Trophoblast cell (in vitro differentiated cells and primary cell): ENCODE measurements at regions not wholly inside any gene's neighbourhood (a gene's known extent, or its start where the extent isn't known, plus 50 kb on each side); places are given as distances from the start of the nearest gene placed in this dataset.

Experiments
- DNase-seq, 2 donors: peaks; one replicate each; pipeline ENCODE4 v3.0.0-alpha.2; 2016
- H2AFZ ChIP-seq: 2 replicates; pipeline ENCODE4 v1.6.1; 2013; ENCODE audit warnings: low read length, moderate library complexity, mild to moderate bottlenecking; ENCODE audit not compliant: insufficient read depth, poor library complexity
- H2AK5ac ChIP-seq: 2 replicates; pipeline ENCODE4 v1.6.1; 2013; ENCODE audit warnings: mild to moderate bottlenecking, low read length
- H2BK120ac ChIP-seq: 2 replicates; pipeline ENCODE4 v1.6.1; 2013; ENCODE audit warnings: low read length, mild to moderate bottlenecking, moderate library complexity; ENCODE audit not compliant: insufficient read depth, poor library complexity
- H2BK12ac ChIP-seq: 2 replicates; pipeline ENCODE4 v1.6.1; 2013; ENCODE audit warnings: mild to moderate bottlenecking, low read length, moderate library complexity
- H2BK5ac ChIP-seq: 2 replicates; pipeline ENCODE4 v1.6.1; 2013; ENCODE audit warnings: low read length, low read depth, moderate library complexity, mild to moderate bottlenecking; ENCODE audit not compliant: poor library complexity
- H3K14ac ChIP-seq: 2 replicates; pipeline ENCODE4 v1.6.1; 2013; ENCODE audit warnings: mild to moderate bottlenecking, low read length
- H3K18ac ChIP-seq: 2 replicates; pipeline ENCODE4 v1.6.1; 2013; ENCODE audit warnings: mild to moderate bottlenecking, low read length
- H3K23ac ChIP-seq: 2 replicates; pipeline ENCODE4 v1.6.1; 2013; ENCODE audit warnings: low read length
- H3K27ac ChIP-seq: 2 replicates; pipeline ENCODE4 v1.5.1; 2013; ENCODE audit warnings: low read depth, mild to moderate bottlenecking, inconsistent platforms, low read length, moderate library complexity
- H3K27me3 ChIP-seq: 2 replicates; pipeline ENCODE4 v1.6.1; 2013; ENCODE audit warnings: inconsistent platforms, mild to moderate bottlenecking, low read length, moderate library complexity; ENCODE audit not compliant: insufficient read depth
- H3K36me3 ChIP-seq, 2 experiments: 1 replicate in 1 of 2; 2 replicates in 1 of 2; pipeline ENCODE4 v1.6.1; 2013; ENCODE audit warnings: low read length in 2 of 2, mild to moderate bottlenecking in 2 of 2, moderate library complexity in 1 of 2; ENCODE audit not compliant: insufficient read depth in 2 of 2, control insufficient read depth in 1 of 2
- H3K4ac ChIP-seq: 2 replicates; pipeline ENCODE4 v1.6.1; 2013; ENCODE audit warnings: low read depth, mild to moderate bottlenecking, low read length, moderate library complexity
- H3K4me1 ChIP-seq, 2 experiments: 1 replicate in 1 of 2; 2 replicates in 1 of 2; pipeline ENCODE4 v1.6.1; 2013; ENCODE audit warnings: low read length in 2 of 2, mild to moderate bottlenecking in 2 of 2, moderate library complexity in 1 of 2; ENCODE audit not compliant: insufficient read depth in 2 of 2, control insufficient read depth in 1 of 2
- H3K4me2 ChIP-seq: 2 replicates; pipeline ENCODE4 v1.6.1; 2013; ENCODE audit warnings: inconsistent platforms, mild to moderate bottlenecking, low read length, moderate library complexity
- H3K4me3 ChIP-seq: 2 replicates; pipeline ENCODE4 v1.5.1; 2013; ENCODE audit warnings: mild to moderate bottlenecking, low read depth, low read length, inconsistent platforms
- H3K79me1 ChIP-seq: one replicate; pipeline ENCODE4 v1.6.1; 2013; ENCODE audit warnings: low read length
- H3K79me2 ChIP-seq: 2 replicates; pipeline ENCODE4 v1.6.1; 2013; ENCODE audit warnings: low read length, mild to moderate bottlenecking; ENCODE audit not compliant: control insufficient read depth, insufficient read depth, poor library complexity
- H3K9ac ChIP-seq: 2 replicates; pipeline ENCODE4 v1.6.1; 2013; ENCODE audit warnings: mild to moderate bottlenecking, low read length
- H3K9me3 ChIP-seq: 2 replicates; pipeline ENCODE4 v1.6.1; 2013; ENCODE audit warnings: low read depth, mild to moderate bottlenecking, control low read depth, inconsistent platforms, low read length; ENCODE audit not compliant: insufficient read depth
- H4K12ac ChIP-seq: 2 replicates; pipeline ENCODE4 v1.6.1; 2013; ENCODE audit warnings: low read depth, mild to moderate bottlenecking, low read length, moderate library complexity
- H4K8ac ChIP-seq: 2 replicates; pipeline ENCODE4 v1.6.1; 2013; ENCODE audit warnings: low read depth, mild to moderate bottlenecking, low read length, moderate library complexity
- H4K91ac ChIP-seq: one replicate; pipeline ENCODE4 v1.6.1; 2013; ENCODE audit warnings: low read depth, mild to moderate bottlenecking, low read length, moderate library complexity
- WGBS: extraction: QIAGEN DNeasy Blood & Tissue Kit; methylation state at CpG from one replicate; pipeline ENCODE4 v1.1.7; 2013; ENCODE audit warnings: missing lambda C conversion rate; ENCODE audit not compliant: insufficient read length, insufficient coverage; ENCODE audit errors: extremely low coverage; 5-methylcytosine and 5-hydroxymethylcytosine counted together

- H3K9me3 ChIP-seq: no peaks in the 10 kb centered on the region
- H3K36me3 ChIP-seq: no peaks in the 10 kb centered on the region
- no peak overlapping the region for H2BK5ac ChIP-seq
- no peak overlapping the region for H2BK120ac ChIP-seq
- H3K14ac ChIP-seq: no peak overlapping the region
- no peak overlapping the region for H3K18ac ChIP-seq
- no peak overlapping the region for H3K4me3 ChIP-seq
- H3K79me1 ChIP-seq: no peaks in the 10 kb centered on the region
- H3K27ac ChIP-seq: no peak overlapping the region
- no peak overlapping the region for H2AFZ ChIP-seq
- WGBS: no CpG with 5 or more reads among the region's 5 CpGs
- H3K27me3 ChIP-seq: no peaks in the 10 kb centered on the region
- H4K12ac ChIP-seq: no peak overlapping the region
- no peak for DNase-seq
- H3K9ac ChIP-seq: no peak overlapping the region
- H3K23ac ChIP-seq: no peak overlapping the region
- H3K4ac ChIP-seq: no peak overlapping the region
- H2BK12ac ChIP-seq: no peak overlapping the region
- H4K8ac ChIP-seq: no peak overlapping the region
- no peaks in the 10 kb centered on the region for H3K79me2 ChIP-seq
- H4K91ac ChIP-seq: no peak overlapping the region
- no peaks in the 10 kb centered on the region for H3K4me1 ChIP-seq
- no peak overlapping the region for H2AK5ac ChIP-seq
- no peak overlapping the region for H3K4me2 ChIP-seq
Measured at GRCh38 chr3:173255555-173255954, 114.5 kb upstream of the SPATA16 start.

- WGBS: no CpG with 5 or more reads among the region's 1 CpG
- H4K12ac ChIP-seq: no peak overlapping the region
- H2BK5ac ChIP-seq: no peak overlapping the region
- no peaks in the 10 kb centered on the region for H3K79me2 ChIP-seq
- no peak overlapping the region for H2BK120ac ChIP-seq
- H3K14ac ChIP-seq: no peak overlapping the region
- no peaks in the 10 kb centered on the region for H3K9me3 ChIP-seq
- no peak for DNase-seq
- no peak overlapping the region for H2AK5ac ChIP-seq
- no peak overlapping the region for H3K4me2 ChIP-seq
- no peaks in the 10 kb centered on the region for H3K36me3 ChIP-seq
- H3K23ac ChIP-seq: no peak overlapping the region
- no peak overlapping the region for H4K8ac ChIP-seq
- H3K4me3 ChIP-seq: no peak overlapping the region
- H3K27ac ChIP-seq: no peak overlapping the region
- no peaks in the 10 kb centered on the region for H3K4me1 ChIP-seq
- no peak overlapping the region for H3K4ac ChIP-seq
- H3K79me1 ChIP-seq: no peaks in the 10 kb centered on the region
- no peak overlapping the region for H4K91ac ChIP-seq
- no peak overlapping the region for H2AFZ ChIP-seq
- H2BK12ac ChIP-seq: no peak overlapping the region
- no peak overlapping the region for H3K9ac ChIP-seq
- H3K18ac ChIP-seq: no peak overlapping the region
- no peaks in the 10 kb centered on the region for H3K27me3 ChIP-seq
Measured at GRCh38 chr3:173253471-173253870, 112.4 kb upstream of the SPATA16 start.

DNA sequence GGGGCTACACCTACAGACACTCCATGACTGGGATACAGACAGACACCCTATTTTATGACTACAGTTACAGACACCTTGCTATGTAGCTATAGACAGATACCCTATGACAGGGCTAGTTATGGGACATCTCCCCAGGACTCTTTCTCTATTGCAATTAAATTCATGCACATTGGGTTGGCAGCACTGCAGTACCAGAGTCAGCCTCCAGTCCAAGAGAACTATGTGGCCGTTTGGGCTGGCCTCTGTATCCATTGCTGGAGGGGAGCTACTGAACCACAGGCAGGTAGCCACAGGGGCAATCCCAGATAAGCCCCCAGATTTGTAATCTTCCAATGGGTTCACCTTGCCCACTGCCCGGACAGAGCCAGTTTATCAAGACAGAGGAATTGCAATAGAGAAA is 108.4 kb upstream of the SPATA16 start:
- Histone ChIP-seq H3K4me1 (no peaks in the 10 kb centered on the region), H2BK12ac (no peak overlapping the region), H2BK5ac (no peak overlapping the region), H3K4me3 (no peak overlapping the region), H4K91ac (no peak overlapping the region), H4K12ac (no peak overlapping the region), H3K36me3 (no peaks in the 10 kb centered on the region), H2AK5ac (no peak overlapping the region), H3K18ac (no peak overlapping the region), H2BK120ac (no peak overlapping the region), H3K79me2 (no peaks in the 10 kb centered on the region), H3K27me3 (no peaks in the 10 kb centered on the region), H2AFZ (no peak overlapping the region), H3K23ac (no peak overlapping the region), H3K4ac (no peak overlapping the region), H3K27ac (no peak overlapping the region), H3K9ac (no peak overlapping the region), H4K8ac (no peak overlapping the region), H3K4me2 (no peak overlapping the region), H3K9me3 (no peaks in the 10 kb centered on the region), H3K79me1 (no peaks in the 10 kb centered on the region), H3K14ac (no peak overlapping the region)
- no CpG with 5 or more reads among the region's 2 CpGs for WGBS
- no peak for DNase-seq

GRCh38 chr3:173241727-173242126 is 100.7 kb upstream of the SPATA16 start:
- Histone ChIP-seq H3K9ac (no peak overlapping the region), H2BK120ac (no peak overlapping the region), H3K4me2 (no peak overlapping the region), H3K4me3 (no peak overlapping the region), H3K4ac (no peak overlapping the region), H3K27ac (no peak overlapping the region), H3K14ac (no peak overlapping the region), H3K9me3 (no peaks in the 10 kb centered on the region), H3K79me2 (no peaks in the 10 kb centered on the region), H3K79me1 (no peaks in the 10 kb centered on the region), H3K4me1 (no peaks in the 10 kb centered on the region), H3K36me3 (no peaks in the 10 kb centered on the region), H2AK5ac (no peak overlapping the region), H2BK12ac (no peak overlapping the region), H3K27me3 (no peaks in the 10 kb centered on the region), H3K18ac (no peak overlapping the region), H4K8ac (no peak overlapping the region), H2AFZ (no peak overlapping the region), H4K12ac (no peak overlapping the region), H2BK5ac (no peak overlapping the region), H4K91ac (no peak overlapping the region), H3K23ac (no peak overlapping the region)
- WGBS: no CpG with 5 or more reads among the region's 1 CpG
- no peak for DNase-seq
